Small intestine (tissue), 7 donors: ENCODE measurements at regions not wholly inside any gene's neighbourhood (a gene's known extent, or its start where the extent isn't known, plus 50 kb on each side); places are given as distances from the start of the nearest gene placed in this dataset.
"Not testable (repeated sequence)": the region's sequence is repeated elsewhere in the genome, so short reads cannot be mapped to it uniquely, and the experiment has no call there.

ENCODE experiments used
- DNase-seq, 2 donors: peaks; one replicate each; pipeline versions ENCODE4 v3.0.0 to v3.0.0-alpha.2; 2013
- FAIRE-seq: peaks from 2 replicates; lab custom pipeline; 2012; peaks lifted over from hg19 to GRCh38; lab: Jason Lieb, UNC
- H3K27ac ChIP-seq, 3 donors: one replicate each; pipeline ENCODE4 v1.5.1; 2013; ENCODE audit warnings: low read length in 2 of 3, mild to moderate bottlenecking in 2 of 3, control low read depth in 1 of 3, inconsistent platforms in 1 of 3, low read depth in 1 of 3, moderate library complexity in 1 of 3
- H3K27me3 ChIP-seq, 3 donors: one replicate each; pipeline ENCODE4 v1.6.1; 2013; ENCODE audit warnings: low read length in 3 of 3, inconsistent platforms in 1 of 3; ENCODE audit not compliant: control insufficient read depth in 3 of 3, insufficient read depth in 3 of 3
- H3K36me3 ChIP-seq, 3 donors: one replicate each; pipeline ENCODE4 v1.6.1; 2013; ENCODE audit warnings: low read length in 3 of 3, inconsistent platforms in 1 of 3, low read depth in 1 of 3, mild to moderate bottlenecking in 1 of 3, moderate library complexity in 1 of 3; ENCODE audit not compliant: control insufficient read depth in 3 of 3, insufficient read depth in 2 of 3
- H3K4me1 ChIP-seq, 3 donors: one replicate each; pipeline ENCODE4 v1.6.1; 2013; ENCODE audit warnings: low read length in 2 of 3, inconsistent platforms in 1 of 3, low read depth in 1 of 3, mild to moderate bottlenecking in 1 of 3, moderate library complexity in 1 of 3; ENCODE audit not compliant: control insufficient read depth in 3 of 3, insufficient read depth in 2 of 3
- H3K4me3 ChIP-seq, 3 donors: one replicate each; pipeline ENCODE4 v1.5.1; 2013; ENCODE audit warnings: low read length in 3 of 3, control low read depth in 1 of 3, inconsistent platforms in 1 of 3, low read depth in 1 of 3, mild to moderate bottlenecking in 1 of 3, moderate library complexity in 1 of 3
- H3K9me3 ChIP-seq, 2 donors: one replicate each; pipeline ENCODE4 v1.6.1; 2013; ENCODE audit warnings: low read depth in 1 of 2, low read length in 1 of 2; ENCODE audit not compliant: control insufficient read depth in 2 of 2, insufficient read depth in 1 of 2
- WGBS, 3 donors: extraction: QIAGEN DNeasy Blood & Tissue Kit; methylation state at CpG; one replicate each; pipeline ENCODE4 v1.1.7; 2013; 5-methylcytosine and 5-hydroxymethylcytosine counted together
- donor health status: healthy with polysubstance abuse.
- donor health status: control.
- donor health status: control.
- donor health status: Bipolar disorder and iron deficiency.
- donor health status: healthy.

GRCh38 chr22:23503736-23504440, 76.2 kb downstream of the IGLL1 start:
- 80 to 87% (median 81%) methylated on average over 14 to 15 of the region's 15 CpGs for WGBS, 3 donors
- Histone ChIP-seq H3K4me1 (peaks cover 0 to 6% (median 0%) of the 10 kb centered on the region in 3 donors), H3K4me3 (no peak overlapping the region), H3K27ac (no peak overlapping the region), H3K9me3 (no peaks in the 10 kb centered on the region), H3K36me3 (no peaks in the 10 kb centered on the region), H3K27me3 (no peaks in the 10 kb centered on the region)
- no peak for FAIRE-seq
- no peak for DNase-seq

DNA sequence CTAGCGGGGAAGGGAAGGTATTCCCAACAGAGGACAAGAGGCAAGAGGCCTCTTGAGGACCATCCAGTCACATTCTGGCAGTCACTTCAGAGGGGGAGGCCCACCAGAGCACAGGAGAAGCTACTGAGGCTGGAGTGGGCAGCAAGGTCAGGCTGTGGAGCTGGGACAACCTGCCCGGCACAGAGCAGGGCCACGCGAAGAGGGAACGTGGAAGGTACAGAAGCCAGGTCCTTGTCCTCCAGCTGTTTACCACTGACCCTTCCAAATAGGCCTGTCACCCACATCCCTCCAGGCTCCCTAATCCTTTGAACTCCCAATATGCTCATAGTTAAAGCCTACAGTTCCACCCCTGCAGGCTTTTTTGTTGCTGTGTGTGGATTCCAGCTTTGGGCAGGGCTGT, 76.9 kb downstream of the IGLL1 start:
- H3K4me1 ChIP-seq: peaks cover 0 to 6% (median 0%) of the 10 kb centered on the region in 3 donors
- FAIRE-seq (no peak), DNase-seq (no peak)
- no peak overlapping the region for H3K4me3 ChIP-seq
- no peaks in the 10 kb centered on the region for H3K36me3 ChIP-seq
- no peak overlapping the region for H3K27ac ChIP-seq
- H3K27me3 ChIP-seq: no peaks in the 10 kb centered on the region
- 94 to 98% (median 96%) methylated on average over 5 of the region's 5 CpGs for WGBS, 3 donors
- no peaks in the 10 kb centered on the region for H3K9me3 ChIP-seq

DNA sequence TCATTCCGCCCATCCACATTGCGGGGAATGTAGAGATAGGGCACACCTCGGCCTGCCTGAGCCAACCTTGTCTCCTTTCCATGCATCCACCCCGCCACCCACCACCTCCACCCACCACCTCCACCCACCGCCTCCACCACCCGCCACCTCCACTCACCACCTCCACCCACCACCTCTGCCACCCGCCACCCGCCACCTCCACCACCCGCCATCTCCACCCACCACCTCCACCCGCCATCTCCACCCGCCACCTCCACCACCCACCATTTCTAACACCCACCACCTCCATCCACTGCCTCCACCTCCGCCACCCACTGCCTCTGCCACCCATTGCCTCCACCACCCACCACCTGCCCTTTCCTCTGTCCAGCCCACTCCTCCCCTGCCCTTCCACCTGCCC, 78.4 kb downstream of the IGLL1 start:
- Histone ChIP-seq H3K36me3 (no peaks in the 10 kb centered on the region), H3K9me3 (no peaks in the 10 kb centered on the region), H3K4me3 (no peak overlapping the region), H3K4me1 (peaks cover 0 to 6% (median 0%) of the 10 kb centered on the region in 3 donors), H3K27me3 (no peaks in the 10 kb centered on the region), H3K27ac (no peak overlapping the region)
- 82 to 94% (median 87%) methylated on average over 3 to 12 of the region's 12 CpGs for WGBS, 3 donors
- DNase-seq (no peak), FAIRE-seq (no peak)

- Histone ChIP-seq H3K4me3 (no peak overlapping the region), H3K36me3 (no peaks in the 10 kb centered on the region), H3K27ac (no peak overlapping the region), H3K27me3 (no peaks in the 10 kb centered on the region), H3K9me3 (no peaks in the 10 kb centered on the region), H3K4me1 (peaks cover 0 to 6% (median 0%) of the 10 kb centered on the region in 3 donors)
- WGBS, 3 donors: 76 to 86% (median 81%) methylated on average over 5 of the region's 5 CpGs
- FAIRE-seq: no peak
- DNase-seq: no peak
These were observed 78.8 kb downstream of the IGLL1 start for GRCh38 chr22:23501261-23501619.

DNA sequence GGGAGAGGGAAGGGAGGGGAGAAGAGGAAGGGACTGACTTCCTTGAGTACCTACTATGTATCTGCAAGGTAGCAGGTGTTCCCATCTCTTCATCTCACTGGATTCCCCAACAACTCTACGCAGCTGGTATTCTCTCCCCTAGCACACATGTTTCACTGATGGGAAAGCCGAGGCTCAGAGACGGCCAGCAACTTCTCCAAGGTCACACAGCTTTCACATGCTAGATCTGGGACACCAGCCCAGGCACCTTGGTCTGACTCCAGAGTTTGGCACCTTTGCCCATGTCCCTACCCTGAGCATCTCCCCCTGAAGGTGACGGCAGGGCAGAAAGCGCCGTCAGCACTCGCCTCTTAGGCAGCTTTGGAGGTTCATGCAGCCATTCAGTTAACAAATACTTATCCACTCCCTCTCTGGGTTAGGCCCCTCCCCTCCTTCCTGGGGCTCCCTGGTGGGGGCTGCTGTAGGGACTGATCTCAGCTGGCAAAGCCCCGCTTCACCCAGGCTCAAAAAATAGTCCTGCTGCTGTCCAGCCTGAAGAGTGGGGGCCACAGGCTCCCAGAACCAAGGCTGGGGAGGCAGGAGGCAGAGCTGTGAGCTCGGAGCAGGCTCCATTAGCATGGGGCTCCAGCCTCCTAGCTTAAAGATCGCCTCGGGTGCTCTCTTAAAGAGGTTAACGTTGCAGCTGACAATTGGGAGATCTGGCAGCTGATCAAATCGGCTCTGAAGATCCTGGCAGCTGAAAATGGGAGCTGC, 79.4 kb downstream of the IGLL1 start:
- 64 to 67% (median 65%) methylated on average over 13 of the region's 13 CpGs for WGBS, 3 donors
- Histone ChIP-seq H3K27me3 (no peaks in the 10 kb centered on the region), H3K4me1 (peaks cover 0 to 6% (median 0%) of the 10 kb centered on the region in 3 donors), H3K4me3 (no peak overlapping the region), H3K27ac (no peak overlapping the region), H3K9me3 (no peaks in the 10 kb centered on the region), H3K36me3 (no peaks in the 10 kb centered on the region)
- FAIRE-seq (no peak), DNase-seq (no peak)

DNA sequence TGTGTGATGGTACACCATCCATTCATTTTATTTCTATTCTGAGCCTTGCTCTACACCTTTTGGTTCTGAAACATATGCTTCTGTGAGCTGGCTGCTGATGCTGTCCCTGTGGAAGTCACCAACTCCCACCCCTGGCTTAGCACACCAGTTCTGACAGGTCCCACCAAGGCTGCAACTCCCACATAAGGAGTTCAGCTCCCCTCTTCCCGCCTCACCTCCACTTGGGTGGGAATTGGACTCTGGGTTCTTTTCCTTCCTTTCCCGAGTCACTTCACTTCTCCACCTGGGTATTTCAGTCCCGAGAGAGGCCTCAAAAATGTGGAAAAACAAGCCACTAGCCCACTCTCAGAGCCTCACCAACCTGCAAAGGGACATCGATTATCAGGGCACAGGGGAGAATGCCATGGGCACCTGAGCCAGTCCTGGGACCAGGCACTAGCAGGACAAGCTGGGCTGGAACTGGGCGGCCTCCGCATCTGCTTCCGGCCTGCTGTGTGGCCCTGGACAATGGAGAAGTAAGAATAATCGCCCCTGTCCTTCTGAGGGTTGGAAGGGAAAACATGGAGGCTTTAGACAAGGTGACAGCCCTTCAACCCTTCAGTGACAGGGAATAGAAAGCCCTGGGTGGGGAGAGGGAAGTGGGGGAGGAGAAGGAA, 80.1 kb downstream of the IGLL1 start:
- Histone ChIP-seq H3K4me3 (no peak overlapping the region), H3K36me3 (no peaks in the 10 kb centered on the region), H3K4me1 (peaks cover 0 to 6% (median 0%) of the 10 kb centered on the region in 3 donors), H3K9me3 (no peaks in the 10 kb centered on the region), H3K27me3 (no peaks in the 10 kb centered on the region), H3K27ac (no peak overlapping the region)
- FAIRE-seq: no peak
- DNase-seq: no peak
- WGBS, 3 donors: 75 to 84% (median 75%) methylated on average over 8 of the region's 8 CpGs

GRCh38 chr22:23498811-23499798, 81.0 kb downstream of the IGLL1 start:
- H3K36me3 ChIP-seq: no peaks in the 10 kb centered on the region
- H3K27me3 ChIP-seq: no peaks in the 10 kb centered on the region
- 61 to 69% (median 69%) methylated on average over 19 to 22 of the region's 22 CpGs for WGBS, 3 donors
- no peak for DNase-seq
- H3K4me3 ChIP-seq: no peak overlapping the region
- no peaks in the 10 kb centered on the region for H3K9me3 ChIP-seq
- H3K4me1 ChIP-seq: no peaks in the 10 kb centered on the region
- no peak for FAIRE-seq
- no peak overlapping the region for H3K27ac ChIP-seq

DNA sequence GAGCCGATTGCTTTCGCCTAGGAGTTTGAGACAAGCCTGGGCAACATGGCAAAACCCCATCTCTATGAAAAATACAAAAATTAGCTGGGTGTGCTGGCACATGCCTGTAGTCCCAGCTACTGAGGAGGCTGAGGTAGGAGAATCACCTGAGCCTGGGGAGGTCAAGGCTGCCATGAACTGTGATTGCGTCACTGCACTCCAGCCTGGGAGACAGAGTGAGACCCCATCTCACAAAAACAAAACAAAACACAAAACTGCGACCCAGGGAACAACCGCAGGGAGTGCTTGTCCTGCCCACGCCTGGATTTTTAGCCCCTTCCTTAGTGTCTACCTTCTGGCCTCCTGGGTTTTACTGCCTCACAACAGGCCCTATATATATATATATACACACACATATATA, 82.2 kb downstream of the IGLL1 start:
- H3K9me3 ChIP-seq, H3K27ac ChIP-seq, H3K27me3 ChIP-seq, FAIRE-seq, H3K36me3 ChIP-seq, H3K4me1 ChIP-seq, H3K4me3 ChIP-seq, DNase-seq: not testable (repeated sequence)
- 86 to 90% (median 87%) methylated on average over 6 of the region's 6 CpGs for WGBS, 3 donors
